ENCODE measurements at regions not wholly inside any gene's neighbourhood (a gene's known extent, or its start where the extent isn't known, plus 50 kb on each side); places are given as distances from the start of the nearest gene placed in this dataset.
"Not testable (repeated sequence)": the region's sequence is repeated elsewhere in the genome, so short reads cannot be mapped to it uniquely, and the experiment has no call there.

GRCh38 chr5:110258460-110259216, 467.8 kb downstream of the TMEM232 start:
- DNase-seq: no peak

- DNase-seq: no peak
Measured at GRCh38 chr5:110262749-110263148, 463.7 kb downstream of the TMEM232 start.

GRCh38 chr5:110264661-110265060, 461.8 kb downstream of the TMEM232 start:
- no peak for DNase-seq

GRCh38 chr5:110265162-110265561, 461.3 kb downstream of the TMEM232 start:
- DNase-seq: no peak

- DNase-seq: no peak
Measured at GRCh38 chr5:110267714-110268113, 458.8 kb downstream of the TMEM232 start.

- no peak for DNase-seq
Measured at GRCh38 chr5:110268283-110268682, 458.2 kb downstream of the TMEM232 start.

GRCh38 chr5:110268985-110269384, 457.5 kb downstream of the TMEM232 start:
- DNase-seq: no peak

GRCh38 chr5:110269478-110270142, 456.9 kb downstream of the TMEM232 start:
- DNase-seq: no peak

- DNase-seq: no peak
Measured at GRCh38 chr5:110275878-110276277, 450.6 kb downstream of the TMEM232 start.

- not testable (repeated sequence) for DNase-seq
Measured at GRCh38 chr5:110278449-110278848, 448.0 kb downstream of the TMEM232 start.

- DNase-seq: not testable (repeated sequence)
Measured at GRCh38 chr5:110284121-110284520, 442.4 kb downstream of the TMEM232 start.

- DNase-seq: no peak
Measured at GRCh38 chr5:110288766-110289511, 437.5 kb downstream of the TMEM232 start.

- DNase-seq: no peak
Measured at GRCh38 chr5:110289512-110289810, 437.0 kb downstream of the TMEM232 start.

GRCh38 chr5:110290542-110290941, 435.9 kb downstream of the TMEM232 start:
- DNase-seq: no peak

GRCh38 chr5:110294281-110294680, 432.2 kb downstream of the TMEM232 start:
- DNase-seq: no peak

- DNase-seq: no peak
Measured at GRCh38 chr5:110297152-110297670, 429.3 kb downstream of the TMEM232 start.

GRCh38 chr5:110304176-110304575, 422.3 kb downstream of the TMEM232 start:
- DNase-seq: no peak

GRCh38 chr5:110306650-110307049, 419.8 kb downstream of the TMEM232 start:
- DNase-seq: no peak

GRCh38 chr5:110309222-110309621, 417.2 kb downstream of the TMEM232 start:
- no peak for DNase-seq

- DNase-seq: not testable (repeated sequence)
Measured at GRCh38 chr5:110316566-110316965, 409.9 kb downstream of the TMEM232 start.

GRCh38 chr5:110321117-110321516, 405.4 kb downstream of the TMEM232 start:
- no peak for DNase-seq

- no peak for DNase-seq
Measured at GRCh38 chr5:110323357-110323756, 403.1 kb downstream of the TMEM232 start.

- DNase-seq: no peak
Measured at GRCh38 chr5:110323832-110324231, 402.6 kb downstream of the TMEM232 start.

GRCh38 chr5:110324876-110325275, 401.6 kb downstream of the TMEM232 start:
- no peak for DNase-seq

Data from bone marrow (tissue), 2 donors.